GM18519 (cell line): ENCODE measurements at regions not wholly inside any gene's neighbourhood (a gene's known extent, or its start where the extent isn't known, plus 50 kb on each side); places are given as distances from the start of the nearest gene placed in this dataset.
"Not testable (repeated sequence)": the region's sequence is repeated elsewhere in the genome, so short reads cannot be mapped to it uniquely, and the experiment has no call there.

Experiments used
- ATAC-seq: cut with Tn5 transposase; IDR thresholded peaks from one replicate; pipeline ENCODE4 v1.9.1; 2021; ENCODE audit warnings: mild to moderate bottlenecking, moderate library complexity; ENCODE audit not compliant: unreplicated experiment, low FRiP score

GRCh38 chr4:158313566-158313965, 103.3 kb downstream of the TMEM144 start:
- ATAC-seq, result no peak

GRCh38 chr4:158314756-158315487, 104.6 kb downstream of the TMEM144 start:
- no peak for ATAC-seq

- ATAC-seq, result no peak
These were observed 105.4 kb downstream of the TMEM144 start for GRCh38 chr4:158315706-158316105.

- peak; percentile 51 for ATAC-seq
These were observed 106.0 kb downstream of the TMEM144 start for GRCh38 chr4:158316264-158316663.

GRCh38 chr4:158319880-158320279, 109.6 kb downstream of the TMEM144 start:
- no peak for ATAC-seq

- ATAC-seq, result no peak
These were observed 111.8 kb downstream of the TMEM144 start for GRCh38 chr4:158322109-158322508.

GRCh38 chr4:158327525-158327924, 117.2 kb downstream of the TMEM144 start:
- ATAC-seq, result no peak

- ATAC-seq, result no peak
These were observed 121.6 kb downstream of the TMEM144 start for GRCh38 chr4:158331863-158332262.

GRCh38 chr4:158333820-158334219, 123.5 kb downstream of the TMEM144 start:
- ATAC-seq, result no peak

GRCh38 chr4:158341896-158342295, 131.6 kb downstream of the TMEM144 start:
- ATAC-seq, result no peak

- no peak for ATAC-seq
These were observed 136.3 kb downstream of the TMEM144 start for GRCh38 chr4:158346576-158346975.

GRCh38 chr4:158347556-158347955, 137.3 kb downstream of the TMEM144 start:
- ATAC-seq, result no peak

GRCh38 chr4:158350161-158350560, 139.9 kb downstream of the TMEM144 start:
- ATAC-seq, result no peak

GRCh38 chr4:158353541-158354304, 143.4 kb downstream of the TMEM144 start:
- ATAC-seq, result no peak

- no peak for ATAC-seq
These were observed 146.0 kb downstream of the TMEM144 start for GRCh38 chr4:158356301-158356700.

GRCh38 chr4:158367932-158368441, 153.7 kb upstream of the RXFP1 start:
- ATAC-seq, result not testable (repeated sequence)

- ATAC-seq, result no peak
These were observed 150.5 kb upstream of the RXFP1 start for GRCh38 chr4:158371158-158371557.

GRCh38 chr4:158374318-158374717, 147.4 kb upstream of the RXFP1 start:
- no peak for ATAC-seq

GRCh38 chr4:158376106-158376840, 145.4 kb upstream of the RXFP1 start:
- no peak for ATAC-seq

GRCh38 chr4:158384414-158384813, 137.3 kb upstream of the RXFP1 start:
- no peak for ATAC-seq

- ATAC-seq, result no peak
These were observed 126.3 kb upstream of the RXFP1 start for GRCh38 chr4:158395343-158395742.
